ENCODE measurements at regions not wholly inside any gene's neighbourhood (a gene's known extent, or its start where the extent isn't known, plus 50 kb on each side); places are given as distances from the start of the nearest gene placed in this dataset.

DNA sequence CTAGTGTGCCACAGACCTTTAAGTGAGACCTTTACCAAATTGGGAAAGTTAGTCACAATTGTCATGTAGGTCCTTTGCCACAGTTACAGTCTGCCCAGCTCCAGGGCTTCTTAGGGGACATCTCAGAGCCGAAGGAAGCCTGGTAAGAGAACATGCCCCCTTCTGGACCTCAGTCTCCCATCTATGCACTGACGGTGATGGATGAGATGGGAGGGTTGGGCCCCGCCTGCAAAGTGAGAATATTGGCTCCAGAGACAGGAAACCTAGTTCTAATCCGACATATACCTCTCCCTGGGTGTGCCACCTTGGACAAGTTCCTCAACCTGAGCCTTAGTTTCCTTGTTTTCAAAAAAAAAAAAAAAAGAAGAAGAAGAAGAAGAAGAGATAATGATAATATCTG lies 85.1 kb upstream of the NAV2 start:
- TF ChIP-seq, protein P1, sequence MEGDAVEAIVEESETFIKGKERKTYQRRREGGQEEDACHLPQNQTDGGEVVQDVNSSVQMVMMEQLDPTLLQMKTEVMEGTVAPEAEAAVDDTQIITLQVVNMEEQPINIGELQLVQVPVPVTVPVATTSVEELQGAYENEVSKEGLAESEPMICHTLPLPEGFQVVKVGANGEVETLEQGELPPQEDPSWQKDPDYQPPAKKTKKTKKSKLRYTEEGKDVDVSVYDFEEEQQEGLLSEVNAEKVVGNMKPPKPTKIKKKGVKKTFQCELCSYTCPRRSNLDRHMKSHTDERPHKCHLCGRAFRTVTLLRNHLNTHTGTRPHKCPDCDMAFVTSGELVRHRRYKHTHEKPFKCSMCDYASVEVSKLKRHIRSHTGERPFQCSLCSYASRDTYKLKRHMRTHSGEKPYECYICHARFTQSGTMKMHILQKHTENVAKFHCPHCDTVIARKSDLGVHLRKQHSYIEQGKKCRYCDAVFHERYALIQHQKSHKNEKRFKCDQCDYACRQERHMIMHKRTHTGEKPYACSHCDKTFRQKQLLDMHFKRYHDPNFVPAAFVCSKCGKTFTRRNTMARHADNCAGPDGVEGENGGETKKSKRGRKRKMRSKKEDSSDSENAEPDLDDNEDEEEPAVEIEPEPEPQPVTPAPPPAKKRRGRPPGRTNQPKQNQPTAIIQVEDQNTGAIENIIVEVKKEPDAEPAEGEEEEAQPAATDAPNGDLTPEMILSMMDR (IDR thresholded peaks at IDR 0.05), result no peak

DNA sequence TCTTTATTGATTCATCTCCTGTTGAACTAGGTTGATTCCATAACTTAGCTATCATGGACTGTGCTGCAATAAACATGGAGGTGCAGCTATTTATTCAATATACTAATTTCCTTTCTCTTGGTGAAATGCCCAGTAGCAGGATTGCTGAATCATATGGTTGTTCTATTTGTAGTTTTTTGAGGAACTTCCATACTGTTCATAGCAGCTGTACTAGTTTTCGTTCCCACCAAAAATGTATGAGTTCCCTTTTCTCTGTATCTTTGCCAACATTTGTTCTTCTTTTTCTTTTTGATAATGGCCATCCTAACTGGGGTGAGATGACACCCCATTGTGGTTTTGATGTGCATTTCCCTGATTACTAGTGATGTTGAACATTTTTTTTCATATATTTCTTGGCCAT lies 87.2 kb upstream of the NAV2 start:
- TF ChIP-seq, protein P1 (IDR thresholded peaks at IDR 0.05), result no peak

DNA sequence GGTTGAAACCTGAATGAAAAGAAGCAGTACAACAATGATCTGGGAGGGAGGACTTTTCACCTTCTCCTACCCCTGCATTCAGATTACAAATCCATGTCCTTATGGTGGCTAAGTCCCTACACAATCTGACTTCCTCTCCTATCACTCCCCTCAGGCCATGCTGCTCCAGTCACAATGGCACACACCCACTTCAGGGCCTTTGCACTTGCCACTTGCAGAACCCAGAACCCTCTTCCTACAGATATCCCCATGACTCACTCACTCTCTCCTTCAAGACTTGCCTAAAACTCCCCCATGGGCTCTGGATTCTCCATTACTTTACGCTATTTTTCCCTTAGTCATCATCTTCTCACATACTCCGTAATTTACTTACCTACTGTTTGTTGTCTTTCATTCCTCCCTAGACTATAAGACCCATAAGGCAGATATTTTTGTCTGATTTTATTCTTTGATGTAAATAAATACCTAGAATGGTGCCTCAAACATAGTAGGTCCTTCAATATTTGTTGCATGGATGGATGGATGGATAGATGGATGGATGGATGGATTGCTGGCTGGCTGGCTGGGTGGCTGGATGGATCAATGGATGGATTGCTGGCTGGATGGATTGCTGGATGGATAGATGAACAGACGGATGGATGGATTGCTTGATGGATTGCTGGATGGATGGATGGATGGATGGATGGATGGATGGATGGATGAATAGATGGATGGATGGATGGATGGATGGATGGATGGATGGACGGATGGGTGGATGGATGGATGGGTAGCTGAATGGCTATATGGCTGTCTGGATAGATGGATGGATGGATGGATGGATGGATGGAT lies 94.7 kb upstream of the NAV2 start:
- TF ChIP-seq, protein P1 (IDR thresholded peaks at IDR 0.05), result no peak

DNA sequence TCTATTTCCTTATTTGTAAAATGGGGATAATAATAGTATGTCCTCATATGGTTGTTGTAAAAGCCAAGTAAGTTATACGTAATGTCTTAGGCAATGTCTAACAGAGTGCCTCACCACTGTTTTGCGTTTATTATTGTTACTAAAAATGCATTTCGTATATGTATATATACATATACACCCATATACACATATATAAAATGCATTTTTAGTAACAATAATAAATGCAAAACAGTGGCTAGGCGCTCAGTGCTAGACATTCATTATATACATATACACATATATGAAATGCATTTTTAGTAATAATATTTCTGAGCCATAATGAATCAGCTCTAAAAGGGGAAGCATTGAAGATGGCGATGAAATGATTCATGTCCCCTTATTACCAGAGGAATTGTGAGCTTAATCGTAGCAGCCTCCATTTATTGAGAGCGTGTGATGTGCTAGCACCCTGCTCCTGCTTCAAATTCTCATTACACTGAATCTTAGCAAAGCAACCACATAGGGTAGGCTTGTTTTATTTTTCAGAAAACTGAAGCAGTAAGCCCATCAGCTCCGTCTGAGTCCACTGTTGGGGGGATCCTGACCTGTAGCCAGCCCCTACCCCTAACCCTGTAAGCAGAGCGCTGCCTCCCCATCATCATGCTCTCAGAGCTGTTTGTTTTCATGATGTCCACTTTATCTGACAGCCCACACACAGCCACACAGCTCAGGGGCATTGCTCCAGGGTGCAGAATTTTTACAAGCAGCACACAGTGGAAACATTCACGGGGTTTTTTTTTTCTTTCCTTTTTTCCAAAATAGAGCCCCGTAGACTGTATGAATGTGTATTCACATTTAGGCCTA lies 97.1 kb upstream of the NAV2 start:
- TF ChIP-seq, protein P1 (IDR thresholded peaks at IDR 0.05), result no peak

DNA sequence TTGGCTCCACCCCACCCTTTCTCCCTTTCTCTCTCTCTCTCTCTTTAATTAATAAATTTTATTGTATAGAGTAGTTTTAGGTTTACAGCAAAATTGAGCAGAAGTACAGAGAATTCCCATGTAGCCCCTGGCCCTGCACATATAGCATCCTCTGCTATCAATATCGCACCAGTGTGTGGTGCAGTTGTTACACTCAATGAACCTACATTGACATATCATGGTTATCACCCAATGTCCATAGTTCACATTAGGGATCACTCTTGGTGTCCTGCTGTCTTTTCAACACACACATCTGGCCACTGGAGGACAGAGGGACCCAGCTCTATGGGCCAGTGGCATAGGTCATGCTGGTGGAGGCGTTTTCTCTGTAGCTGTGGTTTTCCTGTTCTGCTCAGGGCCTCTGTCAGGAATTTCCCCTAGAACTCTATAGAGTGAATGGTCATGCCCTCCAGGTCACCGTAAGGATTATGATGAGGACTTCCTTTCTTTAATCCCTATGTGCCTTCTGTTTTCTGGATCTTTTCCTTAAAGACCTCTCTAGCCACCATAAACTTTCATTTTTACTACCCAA lies 98.2 kb upstream of the NAV2 start:
- TF ChIP-seq, protein P1 (IDR thresholded peaks at IDR 0.05), result no peak

DNA sequence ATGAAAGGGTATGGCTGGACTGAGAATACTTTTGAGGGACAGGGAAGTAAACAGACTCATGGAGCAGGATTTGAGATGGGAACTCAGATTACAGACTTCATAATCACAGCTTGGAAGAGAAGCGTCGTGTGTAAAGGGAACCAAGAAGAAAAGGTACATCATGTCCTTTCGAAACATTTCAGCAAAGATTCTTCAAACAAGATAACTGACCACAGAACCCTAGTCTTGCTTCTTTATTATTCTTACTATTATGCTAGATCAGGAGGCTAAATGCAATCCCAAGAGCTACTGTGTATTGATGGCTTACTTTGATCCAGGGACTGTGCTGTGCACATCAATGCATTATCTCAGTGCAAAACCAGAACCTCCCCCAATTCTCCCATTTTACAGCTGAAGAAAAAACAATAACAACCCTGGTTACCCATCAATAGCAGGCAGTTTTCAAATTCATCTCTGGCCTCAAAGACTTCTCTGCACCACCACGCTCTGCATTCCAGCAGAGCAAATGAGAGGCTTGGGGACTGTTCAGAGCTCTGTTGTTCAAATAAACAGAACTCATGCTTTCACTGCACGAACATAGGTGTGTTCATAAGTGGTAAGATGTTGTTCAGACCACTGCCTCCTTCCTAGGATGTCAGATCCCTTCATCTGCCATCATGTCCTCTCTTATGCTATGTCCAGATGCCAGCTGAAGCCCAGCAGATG lies 104.8 kb upstream of the NAV2 start:
- TF ChIP-seq, protein P1 (IDR thresholded peaks at IDR 0.05), result no peak

All from LNCAP (cell line).